Ascending aorta (tissue), 2 donors: ENCODE measurements at regions not wholly inside any gene's neighbourhood (a gene's known extent, or its start where the extent isn't known, plus 50 kb on each side); places are given as distances from the start of the nearest gene placed in this dataset.

Source experiments
- DNase-seq, 2 donors: peaks; one replicate each; pipeline ENCODE4 v3.0.0-alpha.2; 2019; ENCODE audit warnings: low spot score in 2 of 2
- H3K27ac ChIP-seq, 2 donors: fragments of 200-600 bp; sonication (generic); one replicate each; pipeline ENCODE4 v1.5.1; 2016 to 2017; ENCODE audit warnings: mild to moderate bottlenecking in 1 of 2
- H3K27me3 ChIP-seq: fragments of 200-600 bp; sonication (generic); one replicate; pipeline ENCODE4 v1.5.1; 2017
- H3K36me3 ChIP-seq, 2 donors: fragments of 200-600 bp; sonication (generic); one replicate each; pipeline ENCODE4 v1.5.1; 2016
- H3K4me1 ChIP-seq, 2 donors: fragments of 200-600 bp; sonication (generic); one replicate each; pipeline ENCODE4 v1.5.1; 2016 to 2017; ENCODE audit warnings: mild to moderate bottlenecking in 1 of 2
- H3K4me3 ChIP-seq, 2 donors: fragments of 200-600 bp; sonication (generic); one replicate each; pipeline ENCODE4 v1.5.1; 2016 to 2017; ENCODE audit warnings: mild to moderate bottlenecking in 1 of 2
- H3K9me3 ChIP-seq, 2 donors: fragments of 200-600 bp; sonication (generic); one replicate each; pipeline ENCODE4 v1.5.1; 2016
- CTCF ChIP-seq, 3 experiments: fragments of 200-600 bp in 2 of 3; fragments of 450-650 bp in 1 of 3; sonication (generic) in 2 of 3; IDR thresholded peaks; one replicate each; pipeline ENCODE4 v1.5.1; 2016 to 2019; ENCODE audit warnings: antibody characterized with exemption in 3 of 3, mild to moderate bottlenecking in 1 of 3, moderate library complexity in 1 of 3
- intact Hi-C: fragments of 100-400 bp; cut with DNase I; formaldehyde crosslinking; loops from one replicate; pipeline ENCODE4 v1.15.1; 2023

GRCh38 chr2:52084759-52085158 is 1052.8 kb upstream of the NRXN1 start:
- TF ChIP-seq CTCF (IDR thresholded peaks at IDR 0.05), result no peak
- Histone ChIP-seq H3K36me3 (no peaks in the 10 kb centered on the region), H3K27ac (no peak overlapping the region), H3K27me3 (no peaks in the 10 kb centered on the region), H3K9me3 (no peaks in the 10 kb centered on the region), H3K4me3 (no peak overlapping the region), H3K4me1 (no peaks in the 10 kb centered on the region)
- DNase-seq, result no peak
- intact Hi-C loops, result no loop called here

GRCh38 chr2:52083214-52083613 is 1051.3 kb upstream of the NRXN1 start:
- TF ChIP-seq CTCF (IDR thresholded peaks at IDR 0.05), result no peak
- intact Hi-C loops, result no loop called here
- no peaks in the 10 kb centered on the region for H3K9me3 ChIP-seq

DNA sequence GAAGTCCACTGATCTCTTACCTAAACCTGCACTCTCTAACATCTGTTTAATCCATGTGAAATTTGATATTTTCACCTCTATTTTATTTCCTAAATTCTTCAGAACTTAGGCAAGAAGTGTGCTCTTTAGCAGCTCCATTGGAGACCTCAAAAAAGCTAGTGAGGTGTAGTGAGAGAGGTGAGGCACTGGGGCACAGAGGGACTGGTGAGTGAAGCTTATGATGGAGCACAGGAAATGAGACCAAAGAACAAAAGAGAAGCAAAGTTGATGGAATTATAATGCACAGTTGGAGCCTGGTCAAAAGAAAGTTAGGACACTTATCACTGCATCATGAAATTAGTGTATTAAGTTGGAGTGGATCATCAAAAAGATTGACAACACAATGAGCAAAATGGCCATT is 1050.7 kb upstream of the NRXN1 start:
- Histone ChIP-seq H3K27me3 (no peaks in the 10 kb centered on the region), H3K4me1 (no peaks in the 10 kb centered on the region), H3K9me3 (no peaks in the 10 kb centered on the region), H3K4me3 (no peak overlapping the region), H3K36me3 (no peaks in the 10 kb centered on the region), H3K27ac (no peak overlapping the region)
- no peak for TF ChIP-seq CTCF (IDR thresholded peaks at IDR 0.05)
- DNase-seq, result no peak
- intact Hi-C loops, result no loop called here

More at GRCh38 chr2:52083214-52083613, 1051.3 kb upstream of the NRXN1 start:
- no peaks in the 10 kb centered on the region for H3K4me1 ChIP-seq
- H3K27me3 ChIP-seq, result no peaks in the 10 kb centered on the region
- no peak for DNase-seq
- H3K27ac ChIP-seq, result no peak overlapping the region
- no peak overlapping the region for H3K4me3 ChIP-seq
- no peaks in the 10 kb centered on the region for H3K36me3 ChIP-seq

DNA sequence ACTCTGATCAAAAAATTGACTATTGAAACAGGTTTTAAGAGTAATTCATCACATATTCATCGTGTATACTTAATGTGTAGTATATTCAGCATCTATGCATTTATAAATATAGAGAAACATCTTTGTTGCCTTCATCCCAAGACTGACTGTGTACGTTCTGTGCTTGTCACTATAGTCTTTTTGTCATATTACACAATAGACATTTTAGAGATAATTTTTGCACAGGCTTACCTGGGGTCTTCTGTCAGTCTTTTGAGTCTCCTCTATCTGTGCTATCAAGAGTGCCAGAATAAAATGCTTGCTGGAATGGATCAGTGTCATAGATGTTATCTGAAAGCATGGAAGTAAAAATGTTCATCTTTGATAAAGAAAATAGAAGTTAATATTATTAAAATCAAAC is 1047.7 kb upstream of the NRXN1 start:
- no peaks in the 10 kb centered on the region for H3K9me3 ChIP-seq
- no peaks in the 10 kb centered on the region for H3K36me3 ChIP-seq
- no peak for DNase-seq
- no peak overlapping the region for H3K4me3 ChIP-seq
- H3K27me3 ChIP-seq, result no peaks in the 10 kb centered on the region
- H3K27ac ChIP-seq, result no peak overlapping the region
- TF ChIP-seq CTCF (IDR thresholded peaks at IDR 0.05), result no peak
- H3K4me1 ChIP-seq, result no peaks in the 10 kb centered on the region
- intact Hi-C loops, result no loop called here

DNA sequence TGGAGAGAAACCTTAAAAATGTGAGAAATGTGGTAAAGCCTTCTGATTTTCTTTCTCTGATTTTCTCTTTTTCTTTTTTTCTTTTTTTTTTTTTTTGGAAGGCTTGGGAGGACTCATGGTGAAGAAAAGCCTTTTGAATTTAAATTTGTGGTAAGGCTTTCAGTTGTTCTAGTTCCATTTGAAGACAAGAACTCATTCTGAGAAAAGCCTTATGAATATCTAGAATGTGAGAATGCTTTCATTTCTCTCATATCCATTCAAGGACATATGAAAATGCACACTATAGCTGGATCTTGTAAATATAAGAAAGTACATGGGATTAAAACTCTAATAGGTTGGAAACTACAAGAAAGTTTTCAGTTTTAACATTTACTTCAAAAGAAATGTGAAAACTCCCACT is 1045.2 kb upstream of the NRXN1 start:
- no peak overlapping the region for H3K4me3 ChIP-seq
- H3K9me3 ChIP-seq, result no peaks in the 10 kb centered on the region
- no peaks in the 10 kb centered on the region for H3K27me3 ChIP-seq
- no peaks in the 10 kb centered on the region for H3K4me1 ChIP-seq
- no peak for TF ChIP-seq CTCF (IDR thresholded peaks at IDR 0.05)
- no peak for DNase-seq
- H3K36me3 ChIP-seq, result no peaks in the 10 kb centered on the region
- H3K27ac ChIP-seq, result no peak overlapping the region
- intact Hi-C loops, result no loop called here

GRCh38 chr2:52074130-52074719 is 1042.3 kb upstream of the NRXN1 start:
- TF ChIP-seq CTCF (IDR thresholded peaks at IDR 0.05), result no peak
- Histone ChIP-seq H3K27ac (no peak overlapping the region), H3K27me3 (no peaks in the 10 kb centered on the region), H3K9me3 (no peaks in the 10 kb centered on the region), H3K36me3 (no peaks in the 10 kb centered on the region), H3K4me1 (no peaks in the 10 kb centered on the region), H3K4me3 (no peak overlapping the region)
- intact Hi-C loops, result no loop called here
- no peak for DNase-seq
